ENCODE measurements at regions not wholly inside any gene's neighbourhood (a gene's known extent, or its start where the extent isn't known, plus 50 kb on each side); places are given as distances from the start of the nearest gene placed in this dataset.

DNA sequence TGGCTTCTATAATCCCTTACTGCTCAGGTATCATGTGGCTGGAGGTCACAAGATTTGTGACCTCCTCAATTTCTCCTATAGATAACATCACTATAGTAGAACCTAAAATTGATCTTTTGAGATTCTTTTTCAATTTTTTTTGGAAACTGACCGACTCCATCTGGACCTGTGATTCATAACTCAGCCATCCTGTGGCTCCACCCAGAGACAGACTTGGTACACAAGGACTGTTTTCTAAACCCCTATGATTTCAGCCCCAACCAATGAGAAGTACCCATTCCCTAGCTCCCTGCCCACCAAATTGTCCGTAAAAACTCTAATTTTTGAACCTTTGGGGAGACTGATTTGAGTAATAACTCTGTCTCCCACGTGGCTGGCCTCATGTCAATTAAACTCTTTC lies 148.9 kb downstream of the SYT10 start (continued):
- TF ChIP-seq FOXO4 (CRISPR knock-in tag; IDR thresholded peaks at IDR 0.05), result no peak

- CTCF ChIA-PET (ENCODE audit: low intra/inter-chr PET ratio), result no interaction called here
- intact Hi-C loops (cut with micrococcal nuclease) (no loop called here), in situ Hi-C loops (cut with MboI) (no loop called here)
- Histone ChIP-seq H3K27me3 (ENCODE audit: control insufficient read depth in 2 of 2, insufficient read depth in 2 of 2, low read length in 2 of 2) (no peaks in the 10 kb centered on the region), H4K20me1 (replicated peaks; ENCODE audit: control insufficient read depth, insufficient read depth, low read length) (no peaks in the 10 kb centered on the region), H3K79me2 (ENCODE audit: control insufficient read depth, insufficient read depth, low read length) (no peaks in the 10 kb centered on the region), H3K9ac (ENCODE audit: insufficient read depth in 1 of 2, low read depth in 2 of 2, low read length in 2 of 2) (no peak overlapping the region), H2AFZ (ENCODE audit: low read depth, low read length) (no peak overlapping the region), H3K9me1 (ENCODE audit: control insufficient read depth, insufficient read depth, low read length) (no peaks in the 10 kb centered on the region), H3K27ac (ENCODE audit: extremely low read depth, low read depth, low read length) (no peak overlapping the region), H3K4me2 (ENCODE audit: insufficient read depth, low read length) (no peak overlapping the region), H3K36me3 (ENCODE audit: control insufficient read depth, insufficient read depth, low read length) (no peaks in the 10 kb centered on the region), H3K9me3 (replicated peaks; ENCODE audit: control insufficient read depth, insufficient read depth, low read depth, low read length) (no peaks in the 10 kb centered on the region), H3K4me1 (replicated peaks in 1 of 2; ENCODE audit: control insufficient read depth in 2 of 2, insufficient read depth in 2 of 2, low read length in 2 of 2) (no peaks in the 10 kb centered on the region), H3K4me3 (no peak overlapping the region)
- POLR2A ChIA-PET, result interaction anchor here (0.8 kb wide), 1 partner anchor 10 kb away, joined by 3 read pairs; no protein-coding TSS in a partner anchor
- no peak for DNase-seq (ENCODE audit: extremely low read depth in 1 of 4, low spot score in 3 of 4)
- no peak for ATAC-seq
- BruUV-seq (replicated peaks), result no TSS peak
- WGBS (ENCODE audit: insufficient coverage, low coverage, missing lambda C conversion rate), result 0% methylated on average over 1 of the region's 1 CpG
- no peak for FAIRE-seq
- no peak for TF ChIP-seq SIRT6 (IDR thresholded peaks at IDR 0.05; ENCODE audit: low read depth, low read length)
- no peak for TF ChIP-seq LEF1 (IDR thresholded peaks at IDR 0.05)
- TF ChIP-seq CBX3 (IDR thresholded peaks at IDR 0.05; ENCODE audit: borderline replicate concordance in 1 of 2, low read length in 2 of 2), result no peak
- no peak for TF ChIP-seq ZNF239 (CRISPR knock-in tag; IDR thresholded peaks at IDR 0.05)
- no peak for TF ChIP-seq VEZF1 (CRISPR knock-in tag; IDR thresholded peaks at IDR 0.05)
- TF ChIP-seq, protein P1, sequence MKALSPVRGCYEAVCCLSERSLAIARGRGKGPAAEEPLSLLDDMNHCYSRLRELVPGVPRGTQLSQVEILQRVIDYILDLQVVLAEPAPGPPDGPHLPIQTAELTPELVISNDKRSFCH (CRISPR knock-in tag; IDR thresholded peaks at IDR 0.05), result no peak
- TF ChIP-seq, protein P1 (tag; IDR thresholded peaks at IDR 0.05), result no peak
- TF ChIP-seq U2AF2 (optimal IDR thresholded peaks at IDR 0.05; ENCODE audit: low read depth, low read length), result no peak
- no peak for TF ChIP-seq PRDM10 (IDR thresholded peaks at IDR 0.05; ENCODE audit: partially characterized antibody)
- TF ChIP-seq ZNF140 (CRISPR knock-in tag; IDR thresholded peaks at IDR 0.05), result no peak
- no peak for TF ChIP-seq E4F1 (CRISPR knock-in tag; IDR thresholded peaks at IDR 0.05; ENCODE audit: borderline replicate concordance)
Measured at GRCh38 chr12:33283054-33283453, 156.6 kb downstream of the SYT10 start.

All from K562 (cell line).